Lung (tissue), 11 donors: ENCODE measurements at regions not wholly inside any gene's neighbourhood (a gene's known extent, or its start where the extent isn't known, plus 50 kb on each side); places are given as distances from the start of the nearest gene placed in this dataset.

Experiments
- ATAC-seq: fragments of 200-7000 bp; cut with Tn5 transposase; one replicate; pipeline ENCODE4 v1.9.1; 2020; ENCODE audit warnings: moderate number of reproducible peaks; ENCODE audit not compliant: insufficient read depth, low FRiP score
- DNase-seq, 3 donors: peaks; one replicate each; pipeline ENCODE4 v3.0.0-alpha.2; 2013 to 2017
- H3K27ac ChIP-seq, 2 donors: one replicate each; pipeline ENCODE4 v1.5.1; 2013; ENCODE audit warnings: mild to moderate bottlenecking in 2 of 2, moderate library complexity in 2 of 2, control low read depth in 1 of 2, inconsistent platforms in 1 of 2, low read depth in 1 of 2, low read length in 1 of 2
- H3K27me3 ChIP-seq, 3 donors: one replicate each; pipeline ENCODE4 v1.5.1; 2013; ENCODE audit warnings: low read length in 2 of 3; ENCODE audit not compliant: control insufficient read depth in 3 of 3, insufficient read depth in 3 of 3
- H3K36me3 ChIP-seq, 4 donors: one replicate each; pipeline ENCODE4 v1.5.1; 2013; ENCODE audit warnings: low read length in 4 of 4, mild to moderate bottlenecking in 1 of 4, moderate library complexity in 1 of 4; ENCODE audit not compliant: control insufficient read depth in 4 of 4, insufficient read depth in 4 of 4
- H3K4me1 ChIP-seq, 5 donors: one replicate each; pipeline ENCODE4 v1.5.1; 2013; ENCODE audit warnings: low read length in 5 of 5, mild to moderate bottlenecking in 2 of 5, moderate library complexity in 1 of 5; ENCODE audit not compliant: control insufficient read depth in 5 of 5, insufficient read depth in 5 of 5
- H3K4me3 ChIP-seq: one replicate; pipeline ENCODE4 v1.5.1; 2013; ENCODE audit warnings: mild to moderate bottlenecking, control low read depth, moderate library complexity
- H3K9ac ChIP-seq, 2 donors: one replicate each; pipeline ENCODE4 v1.5.1; 2013; ENCODE audit warnings: low read length in 2 of 2, control low read depth in 1 of 2; ENCODE audit not compliant: insufficient read depth in 1 of 2
- H3K9me3 ChIP-seq, 4 donors: one replicate each; pipeline ENCODE4 v1.5.1; 2013; ENCODE audit warnings: low read length in 3 of 4, mild to moderate bottlenecking in 1 of 4, moderate library complexity in 1 of 4; ENCODE audit not compliant: control insufficient read depth in 4 of 4, insufficient read depth in 3 of 4
- CTCF ChIP-seq: IDR thresholded peaks from 2 replicates; pipeline ENCODE4 v1.5.1; 2012; ENCODE audit warnings: mild to moderate bottlenecking; ENCODE audit errors: control extremely low read depth, extremely low read depth
- WGBS, 2 donors: extraction: QIAGEN DNeasy Blood & Tissue Kit; methylation state at CpG; one replicate each; pipeline ENCODE4 v1.1.7; 2013; 5-methylcytosine and 5-hydroxymethylcytosine counted together
- donor health status: control.
- donor health status: control.
- donor health status: Bipolar disorder and iron deficiency.
- donor health status: healthy.
- donor health status: DM: yes; HTN: yes; CAD: no.

GRCh38 chrX:147680251-147680650, 231.5 kb upstream of the FMR1 start:
- Histone ChIP-seq H3K9me3 (peaks cover 0 to 4% (median 0%) of the 10 kb centered on the region in 4 donors), H3K4me1 (no peaks in the 10 kb centered on the region), H3K36me3 (no peaks in the 10 kb centered on the region), H3K27ac (no peak overlapping the region), H3K9ac (no peak overlapping the region), H3K4me3 (no peak overlapping the region), H3K27me3 (no peaks in the 10 kb centered on the region)
- no peak for DNase-seq
- no peak for TF ChIP-seq CTCF
- ATAC-seq = no peak
- whole genome bisulfite sequencing, 2 donors = 27 to 54% methylated on average over 4 of the region's 4 CpGs

GRCh38 chrX:147693511-147693910, 218.2 kb upstream of the FMR1 start:
- DNase-seq = no peak
- 62 to 92% methylated on average over 1 to 2 of the region's 2 CpGs for WGBS, 2 donors
- no peaks in the 10 kb centered on the region for H3K36me3 ChIP-seq
- ATAC-seq = no peak
- H3K4me1 ChIP-seq = no peaks in the 10 kb centered on the region
- H3K27me3 ChIP-seq = no peaks in the 10 kb centered on the region
- H3K9ac ChIP-seq = no peak overlapping the region
- no peak overlapping the region for H3K4me3 ChIP-seq
- TF ChIP-seq CTCF = no peak
- no peak overlapping the region for H3K27ac ChIP-seq
- H3K9me3 ChIP-seq = peaks cover 0 to 7% (median under 1%) of the 10 kb centered on the region in 4 donors

- Histone ChIP-seq H3K9ac (no peak overlapping the region), H3K27me3 (no peaks in the 10 kb centered on the region), H3K36me3 (no peaks in the 10 kb centered on the region), H3K27ac (no peak overlapping the region), H3K4me1 (no peaks in the 10 kb centered on the region), H3K9me3 (no peaks in the 10 kb centered on the region), H3K4me3 (no peak overlapping the region)
- ATAC-seq (no peak), DNase-seq (no peak)
- no peak for TF ChIP-seq CTCF
- 47 to 61% methylated on average over 2 of the region's 2 CpGs for WGBS, 2 donors
These were observed 212.7 kb upstream of the FMR1 start for GRCh38 chrX:147699061-147699460.

- no peaks in the 10 kb centered on the region for H3K4me1 ChIP-seq
- no peak for TF ChIP-seq CTCF
- 33 to 88% methylated on average over 2 of the region's 2 CpGs for WGBS, 2 donors
- no peaks in the 10 kb centered on the region for H3K36me3 ChIP-seq
- no peak overlapping the region for H3K9ac ChIP-seq
- ATAC-seq (no peak), DNase-seq (no peak)
- H3K27me3 ChIP-seq = no peaks in the 10 kb centered on the region
- no peaks in the 10 kb centered on the region for H3K9me3 ChIP-seq
- H3K4me3 ChIP-seq = no peak overlapping the region
- no peak overlapping the region for H3K27ac ChIP-seq
These were observed 201.4 kb upstream of the FMR1 start for GRCh38 chrX:147710301-147710700.
